Activated T-cell treated with anti-CD3 and anti-CD28 coated beads, Interleukin-2, amount 50 U/mL, for 24 hours (primary cell): ENCODE measurements at regions not wholly inside any gene's neighbourhood (a gene's known extent, or its start where the extent isn't known, plus 50 kb on each side); places are given as distances from the start of the nearest gene placed in this dataset.

Source experiments
- DNase-seq: peaks from one replicate; pipeline ENCODE4 v3.0.0-alpha.2; 2020
- H3K27ac Mint-ChIP-seq: 2 replicates; pipeline ENCODE4 v1.8.0; 2020; ENCODE audit warnings: mild to moderate bottlenecking, mixed read lengths
- H3K27me3 Mint-ChIP-seq: 2 replicates; pipeline ENCODE4 v1.8.0; 2020; ENCODE audit warnings: mixed read lengths
- H3K36me3 Mint-ChIP-seq: 2 replicates; pipeline ENCODE4 v1.8.0; 2020; ENCODE audit warnings: low read depth, mixed read lengths
- H3K4me1 Mint-ChIP-seq: 2 replicates; pipeline ENCODE4 v1.8.0; 2020; ENCODE audit warnings: low read depth, mixed read lengths
- H3K4me3 Mint-ChIP-seq: 2 replicates; pipeline ENCODE4 v1.8.0; 2020; ENCODE audit warnings: mild to moderate bottlenecking, moderate library complexity, mixed read lengths
- H3K9me3 Mint-ChIP-seq: 2 replicates; pipeline ENCODE4 v1.8.0; 2020; ENCODE audit warnings: mixed read lengths

DNA sequence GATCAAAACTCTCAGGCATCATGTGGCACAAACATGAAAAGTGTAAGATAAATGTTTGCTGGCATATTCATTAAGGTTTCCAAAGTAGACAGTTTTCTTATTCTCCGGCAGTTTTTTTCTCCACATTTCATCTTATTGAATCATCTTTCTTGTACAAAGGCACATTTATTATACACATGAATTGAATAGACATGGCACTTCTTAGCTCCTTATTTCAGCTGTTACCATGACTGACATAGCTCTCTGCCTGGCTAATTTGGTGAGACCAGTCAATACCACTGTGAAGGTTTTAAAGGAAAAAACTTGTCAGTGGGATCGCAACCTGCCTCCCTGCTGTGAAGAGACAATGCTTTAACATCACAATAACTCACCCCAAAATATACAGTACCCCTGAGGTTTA is 285.0 kb upstream of the PCDH20 start:
- no peaks in the 10 kb centered on the region for H3K4me1 Mint-ChIP-seq
- H3K4me3 Mint-ChIP-seq, result no peak overlapping the region
- H3K27ac Mint-ChIP-seq, result no peak overlapping the region
- no peaks in the 10 kb centered on the region for H3K36me3 Mint-ChIP-seq
- DNase-seq, result no peak
- H3K9me3 Mint-ChIP-seq, result peaks cover 28% of the 10 kb centered on the region
- no peaks in the 10 kb centered on the region for H3K27me3 Mint-ChIP-seq

GRCh38 chr13:61700181-61700580 is 284.5 kb upstream of the PCDH20 start:
- no peak overlapping the region for H3K27ac Mint-ChIP-seq
- no peak for DNase-seq
- H3K36me3 Mint-ChIP-seq, result no peaks in the 10 kb centered on the region
- H3K4me3 Mint-ChIP-seq, result no peak overlapping the region
- no peaks in the 10 kb centered on the region for H3K4me1 Mint-ChIP-seq
- no peaks in the 10 kb centered on the region for H3K27me3 Mint-ChIP-seq
- peaks cover 26% of the 10 kb centered on the region for H3K9me3 Mint-ChIP-seq

DNA sequence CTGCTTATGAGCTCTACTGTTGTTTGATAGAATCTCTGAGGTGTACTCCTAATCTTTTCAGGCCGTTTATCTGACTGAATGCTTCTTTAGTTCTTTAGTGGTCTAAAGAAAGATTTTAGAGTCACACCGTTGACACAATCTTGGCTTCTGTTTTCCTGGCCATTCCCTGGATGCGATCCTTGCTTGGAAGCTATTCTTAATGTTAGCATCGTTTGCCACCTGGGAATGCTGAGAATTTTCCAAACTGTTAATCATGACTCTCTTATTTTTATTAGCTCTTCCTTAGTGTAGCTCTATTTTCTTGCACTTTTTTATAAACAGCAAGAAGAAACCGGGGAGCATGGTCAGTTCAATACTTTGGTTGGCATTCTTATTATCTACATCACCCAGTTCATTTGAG is 281.0 kb upstream of the PCDH20 start:
- DNase-seq, result no peak
- no peaks in the 10 kb centered on the region for H3K4me1 Mint-ChIP-seq
- no peak overlapping the region for H3K4me3 Mint-ChIP-seq
- no peaks in the 10 kb centered on the region for H3K36me3 Mint-ChIP-seq
- H3K27ac Mint-ChIP-seq, result no peak overlapping the region
- H3K9me3 Mint-ChIP-seq, result peaks cover 13% of the 10 kb centered on the region
- H3K27me3 Mint-ChIP-seq, result no peaks in the 10 kb centered on the region

DNA sequence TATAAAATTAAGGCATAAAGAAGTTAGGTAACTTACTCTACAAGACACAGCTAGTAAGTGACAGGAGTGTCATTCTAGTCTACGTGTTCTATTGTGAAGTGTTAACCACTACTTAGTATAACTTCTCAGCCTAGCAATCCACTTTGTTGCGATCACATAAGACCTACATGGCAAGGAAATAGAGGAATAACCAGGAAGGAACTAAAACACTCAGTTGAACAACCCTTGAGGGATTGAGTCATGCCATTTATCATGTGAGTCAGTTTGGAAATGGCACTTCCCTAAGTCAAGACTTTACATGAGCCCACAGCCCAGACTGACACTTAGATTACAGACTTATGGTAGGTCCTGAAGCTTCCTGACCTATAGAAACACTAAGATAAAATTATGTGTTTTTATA is 279.5 kb upstream of the PCDH20 start:
- Mint-ChIP-seq H3K27ac (no peak overlapping the region), H3K4me3 (no peak overlapping the region), H3K4me1 (no peaks in the 10 kb centered on the region), H3K9me3 (peaks cover 14% of the 10 kb centered on the region), H3K27me3 (no peaks in the 10 kb centered on the region), H3K36me3 (no peaks in the 10 kb centered on the region)
- DNase-seq, result no peak

DNA sequence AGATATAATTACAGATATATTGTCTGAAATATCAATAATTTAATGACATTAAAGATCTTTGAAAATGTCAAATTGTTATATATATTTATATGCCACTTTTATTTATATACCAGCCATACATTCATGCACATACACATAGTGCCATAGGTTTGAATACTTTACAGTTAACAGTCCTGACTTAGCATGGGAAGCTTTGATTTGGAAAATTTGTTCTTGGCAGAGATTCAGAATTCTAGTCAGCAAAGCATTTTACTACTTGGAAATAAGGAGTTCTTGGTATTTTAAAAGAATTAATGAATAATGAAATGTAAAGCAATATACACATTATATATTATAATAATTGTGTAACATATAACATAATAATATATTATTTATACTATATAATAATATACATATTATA is 277.0 kb upstream of the PCDH20 start:
- no peaks in the 10 kb centered on the region for H3K4me1 Mint-ChIP-seq
- no peak overlapping the region for H3K27ac Mint-ChIP-seq
- no peaks in the 10 kb centered on the region for H3K36me3 Mint-ChIP-seq
- DNase-seq, result no peak
- no peaks in the 10 kb centered on the region for H3K27me3 Mint-ChIP-seq
- H3K4me3 Mint-ChIP-seq, result no peak overlapping the region
- H3K9me3 Mint-ChIP-seq, result peaks cover 23% of the 10 kb centered on the region

DNA sequence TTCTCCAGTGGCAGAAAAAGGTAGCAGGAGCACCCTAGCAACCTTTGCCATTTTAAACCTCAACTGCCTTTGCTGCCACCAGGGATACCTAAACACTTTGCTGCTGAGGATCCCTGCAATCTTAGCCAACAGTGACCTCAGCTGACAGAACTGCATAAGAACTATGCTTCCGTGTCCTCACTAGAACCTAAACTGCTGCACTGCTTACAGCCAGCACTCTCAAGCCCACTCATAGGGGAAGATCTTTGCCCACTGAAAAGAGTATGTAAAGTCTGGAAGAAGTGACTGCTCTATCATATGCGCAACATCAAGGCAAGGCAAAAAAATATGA is 270.0 kb upstream of the PCDH20 start:
- peaks cover 27% of the 10 kb centered on the region for H3K9me3 Mint-ChIP-seq
- no peaks in the 10 kb centered on the region for H3K27me3 Mint-ChIP-seq
- H3K4me3 Mint-ChIP-seq, result no peak overlapping the region
- H3K4me1 Mint-ChIP-seq, result no peaks in the 10 kb centered on the region
- H3K36me3 Mint-ChIP-seq, result no peaks in the 10 kb centered on the region
- H3K27ac Mint-ChIP-seq, result no peak overlapping the region
- DNase-seq, result no peak

- DNase-seq, result no peak
- H3K4me3 Mint-ChIP-seq, result no peak overlapping the region
- H3K36me3 Mint-ChIP-seq, result no peaks in the 10 kb centered on the region
- no peaks in the 10 kb centered on the region for H3K4me1 Mint-ChIP-seq
- H3K9me3 Mint-ChIP-seq, result peaks cover 27% of the 10 kb centered on the region
- no peaks in the 10 kb centered on the region for H3K27me3 Mint-ChIP-seq
- no peak overlapping the region for H3K27ac Mint-ChIP-seq
Observed at GRCh38 chr13:61684976-61685681, 269.5 kb upstream of the PCDH20 start.

GRCh38 chr13:61672756-61673155 is 257.1 kb upstream of the PCDH20 start:
- no peaks in the 10 kb centered on the region for H3K4me1 Mint-ChIP-seq
- H3K27me3 Mint-ChIP-seq, result no peaks in the 10 kb centered on the region
- DNase-seq, result no peak
- no peak overlapping the region for H3K4me3 Mint-ChIP-seq
- peaks cover 10% of the 10 kb centered on the region for H3K9me3 Mint-ChIP-seq
- no peaks in the 10 kb centered on the region for H3K36me3 Mint-ChIP-seq
- H3K27ac Mint-ChIP-seq, result no peak overlapping the region

DNA sequence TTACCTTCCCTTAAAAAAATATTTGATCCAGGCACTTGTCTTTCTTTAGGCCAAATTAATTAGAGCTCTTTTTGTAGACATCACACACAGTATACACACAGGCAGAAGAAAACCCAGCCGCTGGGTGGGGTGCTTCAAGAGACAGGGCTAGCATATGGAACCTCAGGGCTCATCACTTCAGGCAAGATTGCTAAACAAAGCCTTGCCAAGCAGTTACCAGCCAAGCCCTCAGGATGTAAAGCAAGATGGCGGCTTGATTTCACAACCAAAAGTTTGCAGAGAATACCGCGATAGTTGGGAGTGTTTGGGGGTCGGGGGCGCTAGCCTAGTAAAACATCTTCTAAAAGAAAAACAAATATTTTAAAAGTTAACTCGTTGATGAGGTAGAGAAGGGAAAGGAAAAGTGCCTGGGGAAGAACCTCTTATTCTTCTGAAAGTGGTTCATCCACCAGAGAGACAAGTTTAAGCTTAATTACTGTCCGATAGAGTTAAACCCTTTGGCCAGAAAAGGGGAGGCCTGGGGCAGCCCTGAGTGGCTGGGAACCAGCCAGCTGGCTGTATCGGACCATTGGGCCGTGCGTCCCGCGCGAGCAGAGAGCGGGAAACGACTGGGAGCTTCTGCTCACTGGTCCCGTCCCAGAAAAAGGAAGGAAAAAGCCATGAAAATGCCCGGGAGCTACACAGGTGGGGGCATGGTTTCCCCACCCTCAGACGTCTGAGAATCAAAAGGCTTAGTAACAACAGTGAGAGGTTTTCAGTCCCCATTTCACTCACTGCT is 254.9 kb upstream of the PCDH20 start:
- peaks cover 4% of the 10 kb centered on the region for H3K9me3 Mint-ChIP-seq

DNA sequence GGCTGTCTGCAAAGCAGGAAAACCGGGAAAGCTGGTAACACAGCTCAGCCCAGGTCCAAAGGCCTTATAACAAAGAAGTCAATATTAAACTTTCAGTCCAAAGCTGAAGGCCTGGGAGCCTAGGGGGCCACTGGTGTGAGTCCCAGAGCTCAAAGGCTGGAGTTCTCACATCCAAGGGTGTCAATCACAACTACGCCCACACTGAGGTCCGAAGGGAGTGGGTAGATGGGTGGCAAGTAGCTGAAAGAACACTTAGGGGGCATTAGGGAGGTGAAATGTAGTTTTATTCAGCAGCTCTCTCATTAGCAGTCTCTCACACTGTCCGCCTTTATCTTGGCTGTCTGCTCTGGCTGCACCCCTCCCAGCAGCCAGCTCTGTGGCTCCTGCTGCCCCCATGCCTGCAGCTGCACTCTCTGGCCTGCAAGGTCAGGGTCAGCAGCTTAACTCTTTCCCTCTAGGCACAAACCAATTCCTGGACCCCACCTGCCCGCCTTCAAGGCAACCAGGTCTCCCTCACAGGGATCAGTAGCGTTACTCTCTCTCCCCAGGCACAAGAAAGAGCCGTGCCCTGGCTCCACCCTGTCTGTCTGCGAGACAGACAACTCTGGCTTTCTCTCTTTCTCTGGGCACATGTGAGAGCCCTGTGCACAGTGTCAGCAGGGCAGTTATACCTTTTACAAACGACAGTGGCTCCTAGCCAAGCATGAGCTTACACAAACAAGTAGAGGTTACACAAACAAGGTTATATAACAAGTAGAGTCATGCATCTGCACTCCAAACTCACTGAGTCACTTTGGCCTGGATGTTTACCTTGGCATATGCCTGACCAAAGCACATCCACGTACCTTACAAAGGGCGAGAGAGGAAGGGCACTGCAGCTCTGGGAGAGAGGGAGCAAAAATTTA is 249.4 kb upstream of the PCDH20 start:
- DNase-seq, result no peak
- Mint-ChIP-seq H3K9me3 (peaks cover 12% of the 10 kb centered on the region), H3K27me3 (no peaks in the 10 kb centered on the region), H3K36me3 (no peaks in the 10 kb centered on the region), H3K4me3 (no peak overlapping the region), H3K4me1 (no peaks in the 10 kb centered on the region), H3K27ac (no peak overlapping the region)

More for the DNA sequence above, 254.9 kb upstream of the PCDH20 start:
- Mint-ChIP-seq H3K4me1 (no peaks in the 10 kb centered on the region), H3K4me3 (no peak overlapping the region), H3K27me3 (no peaks in the 10 kb centered on the region), H3K27ac (no peak overlapping the region), H3K36me3 (no peaks in the 10 kb centered on the region)
- no peak for DNase-seq

GRCh38 chr13:61654481-61654880 is 238.8 kb upstream of the PCDH20 start:
- H3K4me3 Mint-ChIP-seq, result no peak overlapping the region
- DNase-seq, result no peak
- no peaks in the 10 kb centered on the region for H3K4me1 Mint-ChIP-seq
- no peak overlapping the region for H3K27ac Mint-ChIP-seq
- H3K27me3 Mint-ChIP-seq, result no peaks in the 10 kb centered on the region
- peaks cover 24% of the 10 kb centered on the region for H3K9me3 Mint-ChIP-seq
- no peaks in the 10 kb centered on the region for H3K36me3 Mint-ChIP-seq

GRCh38 chr13:61648547-61648946 is 232.9 kb upstream of the PCDH20 start:
- Mint-ChIP-seq H3K9me3 (peaks cover 13% of the 10 kb centered on the region), H3K27me3 (no peaks in the 10 kb centered on the region), H3K4me3 (no peak overlapping the region), H3K27ac (no peak overlapping the region), H3K36me3 (no peaks in the 10 kb centered on the region), H3K4me1 (no peaks in the 10 kb centered on the region)
- DNase-seq, result no peak

GRCh38 chr13:61612192-61612591 is 196.5 kb upstream of the PCDH20 start:
- Mint-ChIP-seq H3K27me3 (no peaks in the 10 kb centered on the region), H3K9me3 (peaks cover 6% of the 10 kb centered on the region), H3K36me3 (no peaks in the 10 kb centered on the region), H3K27ac (no peak overlapping the region), H3K4me1 (no peaks in the 10 kb centered on the region), H3K4me3 (no peak overlapping the region)
- DNase-seq, result no peak

GRCh38 chr13:61608138-61608537 is 192.5 kb upstream of the PCDH20 start:
- DNase-seq, result no peak
- no peaks in the 10 kb centered on the region for H3K4me1 Mint-ChIP-seq
- no peaks in the 10 kb centered on the region for H3K36me3 Mint-ChIP-seq
- no peak overlapping the region for H3K27ac Mint-ChIP-seq
- peaks cover 15% of the 10 kb centered on the region for H3K9me3 Mint-ChIP-seq
- H3K4me3 Mint-ChIP-seq, result no peak overlapping the region
- no peaks in the 10 kb centered on the region for H3K27me3 Mint-ChIP-seq
